ENCODE measurements at regions not wholly inside any gene's neighbourhood (a gene's known extent, or its start where the extent isn't known, plus 50 kb on each side); places are given as distances from the start of the nearest gene placed in this dataset.

DNA sequence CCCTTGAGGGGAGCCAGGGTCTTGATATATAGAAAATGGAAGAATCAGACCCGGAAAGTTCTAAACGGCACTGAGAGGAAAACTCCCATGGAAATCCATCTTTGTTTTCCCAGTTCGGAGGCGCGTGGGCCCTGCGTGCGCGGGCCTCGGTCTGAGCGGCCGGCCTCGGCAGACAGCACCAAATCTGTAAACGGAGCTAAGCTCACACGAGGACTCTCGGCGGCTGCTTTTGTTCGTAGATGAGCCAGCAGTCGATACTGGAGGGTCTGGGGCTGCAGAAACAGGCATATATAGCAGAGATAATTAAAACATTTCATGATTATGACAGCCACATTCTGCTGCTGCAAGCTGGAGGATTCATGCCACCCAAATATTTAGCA lies 68.5 kb upstream of the PPARA start:
- TF ChIP-seq, protein P1, sequence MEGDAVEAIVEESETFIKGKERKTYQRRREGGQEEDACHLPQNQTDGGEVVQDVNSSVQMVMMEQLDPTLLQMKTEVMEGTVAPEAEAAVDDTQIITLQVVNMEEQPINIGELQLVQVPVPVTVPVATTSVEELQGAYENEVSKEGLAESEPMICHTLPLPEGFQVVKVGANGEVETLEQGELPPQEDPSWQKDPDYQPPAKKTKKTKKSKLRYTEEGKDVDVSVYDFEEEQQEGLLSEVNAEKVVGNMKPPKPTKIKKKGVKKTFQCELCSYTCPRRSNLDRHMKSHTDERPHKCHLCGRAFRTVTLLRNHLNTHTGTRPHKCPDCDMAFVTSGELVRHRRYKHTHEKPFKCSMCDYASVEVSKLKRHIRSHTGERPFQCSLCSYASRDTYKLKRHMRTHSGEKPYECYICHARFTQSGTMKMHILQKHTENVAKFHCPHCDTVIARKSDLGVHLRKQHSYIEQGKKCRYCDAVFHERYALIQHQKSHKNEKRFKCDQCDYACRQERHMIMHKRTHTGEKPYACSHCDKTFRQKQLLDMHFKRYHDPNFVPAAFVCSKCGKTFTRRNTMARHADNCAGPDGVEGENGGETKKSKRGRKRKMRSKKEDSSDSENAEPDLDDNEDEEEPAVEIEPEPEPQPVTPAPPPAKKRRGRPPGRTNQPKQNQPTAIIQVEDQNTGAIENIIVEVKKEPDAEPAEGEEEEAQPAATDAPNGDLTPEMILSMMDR (IDR thresholded peaks at IDR 0.05): no peak
- TF ChIP-seq EP300 (IDR thresholded peaks at IDR 0.05) (no peak), POLR2AphosphoS5 (IDR thresholded peaks at IDR 0.05) (no peak)

All from upper lobe of left lung (tissue), 4 donors.